Ectodermal cell (in vitro differentiated cells): ENCODE measurements at regions not wholly inside any gene's neighbourhood (a gene's known extent, or its start where the extent isn't known, plus 50 kb on each side); places are given as distances from the start of the nearest gene placed in this dataset.
"Not testable (repeated sequence)": the region's sequence is repeated elsewhere in the genome, so short reads cannot be mapped to it uniquely, and the experiment has no call there.

Experiments used
- H3K27ac ChIP-seq: 2 replicates; pipeline ENCODE4 v1.7.0; 2013; ENCODE audit warnings: mild to moderate bottlenecking, low read depth, low read length; ENCODE audit not compliant: insufficient read depth, poor library complexity, severe bottlenecking
- H3K27me3 ChIP-seq: 2 replicates; pipeline ENCODE4 v1.7.0; 2013; ENCODE audit warnings: mild to moderate bottlenecking, low read length; ENCODE audit not compliant: insufficient read depth, control insufficient read depth, poor library complexity, severe bottlenecking
- H3K36me3 ChIP-seq: one replicate; pipeline ENCODE4 v1.7.0; 2013; ENCODE audit warnings: low read length; ENCODE audit not compliant: control insufficient read depth, insufficient read depth
- H3K4me1 ChIP-seq: one replicate; pipeline ENCODE4 v1.7.0; 2013; ENCODE audit warnings: low read length; ENCODE audit not compliant: control insufficient read depth, insufficient read depth
- H3K4me3 ChIP-seq: 2 replicates; pipeline ENCODE4 v1.7.0; 2013; ENCODE audit warnings: low read depth, low read length, control low read depth; ENCODE audit not compliant: insufficient read depth
- H3K9me3 ChIP-seq: 2 replicates; pipeline ENCODE4 v1.7.0; 2013; ENCODE audit warnings: mild to moderate bottlenecking, low read length, moderate library complexity; ENCODE audit not compliant: control insufficient read depth
- WGBS, 2 experiments: methylation state at CpG; one replicate each; pipeline ENCODE4 v1.1.7; 2013; ENCODE audit warnings: missing lambda C conversion rate in 2 of 2; 5-methylcytosine and 5-hydroxymethylcytosine counted together

DNA sequence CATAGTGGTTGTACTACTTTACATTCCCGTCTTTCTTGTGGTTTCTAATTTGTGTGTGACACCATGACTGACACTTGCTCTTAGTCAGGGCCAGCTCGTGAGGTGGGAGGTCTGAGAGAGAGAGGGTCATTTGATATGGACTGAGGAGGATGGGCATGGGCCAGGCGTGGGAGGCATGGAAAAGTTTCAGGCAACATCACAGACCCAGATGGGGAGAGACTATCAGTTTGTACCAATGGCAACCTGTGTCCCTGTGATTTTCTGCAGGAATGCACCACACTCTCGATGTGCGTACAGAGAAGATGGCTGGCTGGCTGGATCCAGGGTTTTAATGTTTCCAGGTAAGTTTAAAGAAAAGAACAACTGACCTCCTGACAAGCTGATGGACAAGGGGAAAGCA, 273.6 kb downstream of the CYRIA start:
- Histone ChIP-seq H3K27me3 (no peaks in the 10 kb centered on the region), H3K9me3 (no peaks in the 10 kb centered on the region), H3K27ac (no peak overlapping the region), H3K4me1 (peaks cover 26% of the 10 kb centered on the region), H3K36me3 (no peaks in the 10 kb centered on the region), H3K4me3 (no peak overlapping the region)
- WGBS, 2 experiments, result 90 to 93% methylated on average over 5 of the region's 5 CpGs

DNA sequence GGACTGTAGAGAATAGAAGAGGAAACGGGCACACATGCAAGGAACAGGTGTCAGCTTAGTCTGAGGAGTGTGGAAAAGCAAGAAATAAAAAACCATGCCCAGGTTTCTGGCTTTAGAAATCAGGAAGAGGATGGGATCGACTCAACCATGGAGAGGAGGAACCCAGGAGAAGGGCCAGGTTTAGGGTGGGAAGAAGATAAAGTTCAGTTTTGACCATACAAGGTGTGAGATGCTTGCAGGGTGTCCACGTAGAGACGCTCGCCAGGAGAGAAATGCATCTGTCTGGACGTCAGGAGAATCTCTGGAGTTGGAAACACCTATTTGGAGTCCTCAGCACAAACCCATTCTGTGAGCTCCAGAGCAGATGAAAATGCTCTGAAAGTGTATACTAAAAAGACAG, 275.1 kb downstream of the CYRIA start:
- Histone ChIP-seq H3K9me3 (no peaks in the 10 kb centered on the region), H3K27me3 (no peaks in the 10 kb centered on the region), H3K4me3 (no peak overlapping the region), H3K27ac (no peak overlapping the region), H3K4me1 (peaks cover 26% of the 10 kb centered on the region), H3K36me3 (no peaks in the 10 kb centered on the region)
- 92 to 93% methylated on average over 6 of the region's 6 CpGs for WGBS, 2 experiments

DNA sequence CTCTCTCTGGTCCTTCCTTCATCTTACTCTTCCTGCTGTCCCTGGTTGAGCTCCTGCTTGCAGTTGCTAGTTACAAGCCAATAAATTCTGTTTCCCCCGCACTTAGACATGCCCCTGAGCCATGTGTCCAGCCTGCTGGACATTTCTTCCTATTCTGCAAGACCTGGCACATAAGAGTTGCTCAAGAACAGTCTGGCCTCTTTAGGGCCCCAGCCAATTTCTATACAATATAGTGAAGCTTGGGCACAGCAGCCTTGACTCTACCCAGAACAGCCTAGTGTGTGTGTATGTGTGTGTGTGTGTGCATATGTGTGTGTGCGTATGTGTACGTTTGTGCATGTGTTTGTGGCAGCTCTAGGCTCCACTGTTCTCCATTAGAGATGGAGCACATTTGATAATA, 276.0 kb downstream of the CYRIA start:
- no peaks in the 10 kb centered on the region for H3K36me3 ChIP-seq
- H3K27me3 ChIP-seq, result no peaks in the 10 kb centered on the region
- no peak overlapping the region for H3K27ac ChIP-seq
- H3K4me1 ChIP-seq, result peaks cover 26% of the 10 kb centered on the region
- H3K9me3 ChIP-seq, result no peaks in the 10 kb centered on the region
- H3K4me3 ChIP-seq, result no peak overlapping the region
- WGBS, 2 experiments, result 88 to 95% methylated on average over 3 of the region's 3 CpGs

DNA sequence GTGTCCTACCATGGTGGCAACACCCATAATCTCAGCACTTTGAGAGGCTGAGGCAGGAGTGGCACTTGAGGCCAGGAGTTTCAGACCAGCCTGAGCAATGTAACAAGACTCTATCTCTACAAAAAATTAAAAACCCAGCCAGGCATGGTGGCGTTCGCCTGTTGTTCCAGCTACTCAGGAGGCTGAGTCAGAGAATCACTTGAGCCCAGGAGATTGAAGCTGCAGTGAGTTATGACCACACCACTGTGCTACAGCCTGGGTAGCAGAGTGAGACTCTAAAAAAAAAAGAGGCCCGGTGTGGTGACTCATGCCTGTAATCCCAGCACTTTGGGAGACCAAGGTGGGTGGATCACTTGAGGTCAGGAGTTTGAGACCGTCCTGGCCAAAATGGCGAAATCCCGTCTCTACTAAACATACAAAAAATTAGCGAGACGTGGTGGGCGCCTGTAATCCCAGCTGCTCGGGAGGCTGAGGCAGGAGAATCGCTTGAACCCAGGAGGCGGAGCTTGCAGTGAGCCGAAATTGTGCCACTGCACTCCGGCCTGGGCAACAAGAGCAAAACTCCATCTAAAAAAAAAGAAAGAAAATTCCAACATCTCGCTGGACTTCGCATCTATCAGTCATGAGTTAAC, 277.3 kb downstream of the CYRIA start:
- WGBS, 2 experiments, result 91 to 93% methylated on average over 16 of the region's 16 CpGs
- H3K4me1 ChIP-seq, result peaks cover 15% of the 10 kb centered on the region
- not testable (repeated sequence) for H3K36me3 ChIP-seq, H3K4me3 ChIP-seq, H3K27me3 ChIP-seq, H3K9me3 ChIP-seq, H3K27ac ChIP-seq

DNA sequence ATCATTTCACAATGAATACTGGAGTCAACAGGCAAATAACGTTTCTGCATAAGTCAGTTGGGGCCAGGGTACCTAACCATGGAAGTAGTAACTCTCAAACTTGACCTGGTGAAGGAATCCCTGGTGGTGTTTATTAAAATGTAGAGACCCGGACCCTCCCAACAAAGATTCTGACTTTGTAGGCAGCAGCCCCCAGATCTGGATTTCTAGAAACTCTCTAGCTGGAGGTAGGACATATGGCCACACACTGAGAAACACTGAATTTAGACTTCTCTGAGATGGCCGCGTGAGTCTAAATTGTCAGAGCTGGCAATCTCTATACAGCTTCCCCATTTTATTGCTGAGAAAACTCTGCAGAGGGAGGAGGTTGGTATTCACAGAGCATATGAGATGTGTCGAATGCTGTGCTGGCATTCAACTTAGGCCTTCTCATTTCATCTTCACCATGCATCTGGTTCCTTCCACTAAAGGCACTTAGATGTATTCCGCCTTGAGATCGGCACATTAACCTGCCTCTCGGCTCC, 278.1 kb downstream of the CYRIA start:
- Histone ChIP-seq H3K27me3 (no peaks in the 10 kb centered on the region), H3K9me3 (no peaks in the 10 kb centered on the region), H3K27ac (no peak overlapping the region), H3K36me3 (no peaks in the 10 kb centered on the region), H3K4me1 (peaks cover 8% of the 10 kb centered on the region), H3K4me3 (no peak overlapping the region)
- 94 to 95% methylated on average over 8 of the region's 8 CpGs for WGBS, 2 experiments

DNA sequence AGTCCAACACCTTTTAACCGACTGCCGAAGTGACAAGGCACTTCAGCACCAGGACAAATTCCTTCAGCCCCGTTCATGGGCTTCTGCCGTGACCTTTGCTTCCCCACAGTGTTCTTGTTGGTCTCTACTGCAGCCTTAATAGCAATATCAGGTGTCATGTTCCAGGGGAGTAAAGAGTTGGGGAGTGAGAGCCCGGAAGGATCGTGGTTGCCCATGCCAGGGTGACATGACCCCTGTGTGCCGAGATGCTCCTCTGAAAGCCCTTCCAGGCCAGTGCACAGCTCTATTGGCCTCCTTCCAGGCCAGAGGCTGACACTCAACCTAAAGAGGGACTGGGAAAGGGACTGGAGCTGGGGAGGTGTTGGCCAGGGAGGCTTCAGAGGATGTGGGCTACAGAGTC, 279.2 kb downstream of the CYRIA start:
- H3K27ac ChIP-seq, result no peak overlapping the region
- 81 to 88% methylated on average over 7 of the region's 7 CpGs for WGBS, 2 experiments

DNA sequence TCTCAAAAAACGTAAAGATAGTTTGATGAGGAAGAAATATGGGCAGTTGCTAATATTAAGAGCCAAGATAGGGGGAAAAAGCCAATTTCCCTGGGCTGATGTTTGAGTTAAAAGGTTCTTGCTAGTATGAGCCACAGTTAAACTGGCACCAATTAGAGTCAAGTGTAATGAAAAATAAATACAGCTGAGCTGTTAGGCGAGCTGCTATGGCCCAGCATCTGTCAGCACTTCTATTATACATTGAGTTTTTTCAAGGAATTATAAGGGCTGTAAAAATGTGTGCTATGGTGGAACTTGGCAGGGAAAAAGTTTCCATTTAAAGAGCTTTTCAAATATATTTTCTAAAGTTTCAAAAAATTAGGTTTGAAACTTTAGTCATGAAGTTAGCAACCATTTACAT, 279.6 kb downstream of the CYRIA start:
- Histone ChIP-seq H3K9me3 (no peaks in the 10 kb centered on the region), H3K27ac (no peak overlapping the region), H3K4me3 (no peak overlapping the region), H3K4me1 (no peaks in the 10 kb centered on the region), H3K36me3 (no peaks in the 10 kb centered on the region), H3K27me3 (no peaks in the 10 kb centered on the region)
- 91 to 93% methylated on average over 2 of the region's 2 CpGs for WGBS, 2 experiments

More for the DNA sequence above, 279.2 kb downstream of the CYRIA start:
- H3K27me3 ChIP-seq, result no peaks in the 10 kb centered on the region
- H3K9me3 ChIP-seq, result no peaks in the 10 kb centered on the region
- no peaks in the 10 kb centered on the region for H3K36me3 ChIP-seq
- H3K4me3 ChIP-seq, result no peak overlapping the region
- no peaks in the 10 kb centered on the region for H3K4me1 ChIP-seq

DNA sequence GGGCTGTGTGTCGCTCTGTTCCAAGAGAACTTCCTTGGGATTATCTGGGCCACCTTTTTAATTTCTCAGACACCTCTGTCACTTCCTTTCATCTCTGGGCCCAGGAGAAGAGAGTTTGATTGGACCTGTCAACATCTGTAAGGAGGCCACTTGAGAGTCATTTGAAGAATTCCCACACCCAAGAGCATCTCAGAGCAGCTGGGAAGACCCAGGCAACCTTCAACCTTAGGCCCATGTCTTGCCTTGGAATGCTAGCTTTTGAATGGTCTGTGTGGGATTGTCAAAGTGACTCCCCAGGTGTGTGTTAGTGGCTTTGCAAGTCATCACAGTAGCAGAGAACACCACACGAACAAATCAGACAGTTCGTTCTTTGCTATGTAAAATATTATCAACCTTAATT, 280.3 kb downstream of the CYRIA start:
- Histone ChIP-seq H3K27me3 (no peaks in the 10 kb centered on the region), H3K9me3 (no peaks in the 10 kb centered on the region), H3K36me3 (no peaks in the 10 kb centered on the region), H3K27ac (no peak overlapping the region), H3K4me3 (no peak overlapping the region), H3K4me1 (no peaks in the 10 kb centered on the region)
- WGBS, 2 experiments, result 86 to 100% methylated on average over 1 of the region's 3 CpGs

DNA sequence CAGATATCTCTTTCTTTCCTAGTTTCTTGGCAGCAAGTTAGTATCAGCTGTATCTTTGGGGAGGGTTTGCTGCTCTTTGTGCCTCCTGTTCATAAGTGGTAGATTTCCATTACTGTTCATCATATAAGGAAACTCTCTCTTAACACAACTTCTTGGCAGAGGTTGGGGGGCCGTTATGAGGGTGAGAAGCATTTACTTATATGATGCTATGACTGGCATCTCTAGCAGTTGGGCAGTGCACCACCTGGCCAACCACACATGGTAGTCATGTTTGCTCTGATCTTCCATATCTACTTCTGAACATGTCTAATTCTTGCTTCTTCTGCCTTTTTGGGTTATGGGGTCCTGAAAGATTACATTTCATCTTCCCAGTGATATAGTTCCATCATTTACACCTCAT, 282.2 kb downstream of the CYRIA start:
- Histone ChIP-seq H3K4me3 (no peak overlapping the region), H3K4me1 (no peaks in the 10 kb centered on the region), H3K9me3 (no peaks in the 10 kb centered on the region), H3K36me3 (no peaks in the 10 kb centered on the region), H3K27me3 (no peaks in the 10 kb centered on the region), H3K27ac (no peak overlapping the region)
- 84% methylated on average over 1 of the region's 1 CpG; no CpG with 5 or more reads in 1 of the 2 experiments for WGBS, 2 experiments

DNA sequence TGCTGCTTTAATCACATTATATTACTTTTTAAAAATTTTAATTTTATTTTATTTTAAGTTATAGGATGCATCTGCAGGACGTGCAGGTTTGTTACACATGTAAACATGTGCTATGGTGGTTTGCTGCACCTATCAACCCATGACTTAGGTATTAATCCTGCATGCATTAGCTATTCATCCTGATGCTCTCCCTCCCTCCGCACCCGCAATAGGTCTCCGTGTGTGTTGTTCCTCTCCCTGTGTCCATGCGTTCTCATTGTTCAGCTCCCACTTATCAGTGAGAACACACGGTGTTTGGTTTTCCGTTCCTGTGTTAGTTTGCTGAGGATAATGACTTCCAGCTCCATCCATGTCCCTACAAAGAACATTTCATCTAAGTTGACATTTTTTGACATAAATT, 283.2 kb downstream of the CYRIA start:
- Histone ChIP-seq H3K4me3 (no peak overlapping the region), H3K4me1 (no peaks in the 10 kb centered on the region), H3K36me3 (no peaks in the 10 kb centered on the region), H3K27ac (no peak overlapping the region), H3K9me3 (no peaks in the 10 kb centered on the region), H3K27me3 (no peaks in the 10 kb centered on the region)
- WGBS, 2 experiments, result 91% methylated on average over 7 of the region's 7 CpGs

DNA sequence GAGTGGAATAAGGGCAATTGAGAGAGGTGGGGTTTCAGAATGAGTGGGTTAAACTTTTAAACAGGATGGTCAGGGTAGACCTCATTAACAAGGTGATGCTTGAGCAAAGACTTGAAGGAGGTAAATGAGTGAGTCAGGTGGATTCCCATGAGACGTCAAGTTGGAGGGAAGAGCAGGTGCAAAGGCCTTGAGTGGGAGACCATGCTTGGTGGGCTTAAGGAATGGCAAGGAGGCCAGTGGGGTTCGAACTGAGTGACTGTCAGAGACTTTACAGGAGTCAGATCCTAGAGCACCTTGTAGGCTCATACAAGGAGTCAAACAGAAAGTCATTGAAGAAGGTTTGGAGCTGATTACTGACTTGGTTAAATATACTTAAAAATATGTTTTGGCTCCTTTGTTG, 284.1 kb downstream of the CYRIA start:
- WGBS, 2 experiments, result 94 to 96% methylated on average over 2 of the region's 2 CpGs
- Histone ChIP-seq H3K27me3 (no peaks in the 10 kb centered on the region), H3K9me3 (no peaks in the 10 kb centered on the region), H3K27ac (no peak overlapping the region), H3K4me3 (no peak overlapping the region), H3K4me1 (no peaks in the 10 kb centered on the region), H3K36me3 (no peaks in the 10 kb centered on the region)
